ENCODE measurements at regions not wholly inside any gene's neighbourhood (a gene's known extent, or its start where the extent isn't known, plus 50 kb on each side); places are given as distances from the start of the nearest gene placed in this dataset.

GRCh38 chr4:3831529-3832150 lies 65.5 kb downstream of the ADRA2C start:
- no peak for DNase-seq

GRCh38 chr4:3832536-3833220 lies 66.5 kb downstream of the ADRA2C start:
- DNase-seq: no peak

GRCh38 chr4:3833326-3833989 lies 67.3 kb downstream of the ADRA2C start:
- DNase-seq: no peak

- DNase-seq: no peak
Observed at GRCh38 chr4:3834186-3834662, 68.0 kb downstream of the ADRA2C start.

GRCh38 chr4:3834663-3835521 lies 68.7 kb downstream of the ADRA2C start:
- DNase-seq: no peak

GRCh38 chr4:3835527-3836405 lies 69.6 kb downstream of the ADRA2C start:
- DNase-seq: no peak

- no peak for DNase-seq
Observed at GRCh38 chr4:3836406-3836755, 70.2 kb downstream of the ADRA2C start.

GRCh38 chr4:3836756-3837601 lies 70.8 kb downstream of the ADRA2C start:
- DNase-seq: no peak

- no peak for DNase-seq
Observed at GRCh38 chr4:3838437-3839380, 72.5 kb downstream of the ADRA2C start.

GRCh38 chr4:3845094-3845743 lies 79.0 kb downstream of the ADRA2C start:
- no peak for DNase-seq

GRCh38 chr4:3845744-3846429 lies 79.7 kb downstream of the ADRA2C start:
- no peak for DNase-seq

- no peak for DNase-seq
Observed at GRCh38 chr4:3847211-3847940, 81.2 kb downstream of the ADRA2C start.

- no peak for DNase-seq
Observed at GRCh38 chr4:3848323-3848722, 82.1 kb downstream of the ADRA2C start.

GRCh38 chr4:3849140-3849539 lies 83.0 kb downstream of the ADRA2C start:
- no peak for DNase-seq

- no peak for DNase-seq
Observed at GRCh38 chr4:3850128-3850527, 83.9 kb downstream of the ADRA2C start.

GRCh38 chr4:3851211-3851610 lies 85.0 kb downstream of the ADRA2C start:
- DNase-seq: no peak

- no peak for DNase-seq
Observed at GRCh38 chr4:3851881-3852280, 85.7 kb downstream of the ADRA2C start.

GRCh38 chr4:3852309-3852708 lies 86.1 kb downstream of the ADRA2C start:
- no peak for DNase-seq
